PC-9 (cell line): ENCODE measurements at regions not wholly inside any gene's neighbourhood (a gene's known extent, or its start where the extent isn't known, plus 50 kb on each side); places are given as distances from the start of the nearest gene placed in this dataset.

Source experiments
- CTCF ChIP-seq: fragments of 200-600 bp; sonication (generic); conservative IDR thresholded peaks from 2 replicates; pipeline ENCODE4 v1.6.1; 2017; ENCODE audit warnings: mixed run types, antibody characterized with exemption, mild to moderate bottlenecking, moderate library complexity
- EZH2 ChIP-seq: fragments of 200-600 bp; sonication (generic); IDR thresholded peaks from 2 replicates; pipeline ENCODE4 v1.8.0; 2017; ENCODE audit warnings: antibody characterized with exemption, low read depth

GRCh38 chr5:124039410-124039809 lies 527.4 kb downstream of the CSNK1G3 start:
- TF ChIP-seq CTCF (no peak), EZH2 (no peak)
